IMR-90 (cell line): ENCODE measurements at regions not wholly inside any gene's neighbourhood (a gene's known extent, or its start where the extent isn't known, plus 50 kb on each side); places are given as distances from the start of the nearest gene placed in this dataset.

Experiments
- ATAC-seq: fragments of 200-7000 bp; cut with Tn5 transposase; 2 replicates; pipeline ENCODE4 v1.9.1; 2020; ENCODE audit warnings: low read depth, mild to moderate bottlenecking, moderate library complexity
- BruUV-seq: library from RNA; stranded (reverse); fragments of 400-500 nt; replicated peaks from 2 replicates; lab custom pipeline; 2021; lab: Mats Ljungman, UMichigan
- CTCF ChIA-PET: fragments of 300-600 bp; formaldehyde crosslinking; extraction: SDS; loops from one replicate; lab custom pipeline; 2021; ENCODE audit warnings: antibody characterized with exemption; lab: Yijun Ruan, JAX
- POLR2A ChIA-PET: fragments of 300-600 bp; sonication (Branson Sonifier 250); formaldehyde crosslinking; loops from one replicate; lab custom pipeline; 2022; ENCODE audit warnings: antibody characterized with exemption; ENCODE audit not compliant: unreplicated experiment; lab: Charles Lee
- DNase-seq: peaks from one replicate; pipeline ENCODE4 v3.0.0; 2013
- H2AFZ ChIP-seq: replicated peaks from 2 replicates; pipeline ENCODE3; 2013; ENCODE audit warnings: low read length, mild to moderate bottlenecking; ENCODE audit not compliant: poor library complexity
- H2AK5ac ChIP-seq: 2 replicates; pipeline ENCODE4 v1.6.1; 2013; ENCODE audit warnings: low read depth, low read length, inconsistent platforms
- H2AK9ac ChIP-seq: replicated peaks from 2 replicates; pipeline ENCODE3; 2013; ENCODE audit warnings: mild to moderate bottlenecking, low read depth, low read length, moderate library complexity; ENCODE audit not compliant: poor library complexity
- H2BK120ac ChIP-seq: 2 replicates; pipeline ENCODE4 v1.6.1; 2013; ENCODE audit warnings: low read depth, low read length, inconsistent platforms
- H2BK15ac ChIP-seq: 3 replicates; pipeline ENCODE4 v1.6.1; 2013; ENCODE audit warnings: low read depth, low read length, inconsistent platforms
- H2BK20ac ChIP-seq: 2 replicates; pipeline ENCODE4 v1.6.1; 2013; ENCODE audit warnings: low read depth, mild to moderate bottlenecking, inconsistent platforms, low read length, moderate library complexity
- H2BK5ac ChIP-seq: 2 replicates; pipeline ENCODE4 v1.6.1; 2013; ENCODE audit warnings: mild to moderate bottlenecking, low read depth, low read length, inconsistent platforms; ENCODE audit not compliant: poor library complexity, severe bottlenecking
- H3K14ac ChIP-seq: replicated peaks from 2 replicates; pipeline ENCODE4 v1.6.1; 2013; ENCODE audit warnings: low read depth, low read length, inconsistent platforms
- H3K18ac ChIP-seq: 2 replicates; pipeline ENCODE4 v1.6.1; 2013; ENCODE audit warnings: low read depth, low read length, control low read depth
- H3K23ac ChIP-seq: 2 replicates; pipeline ENCODE4 v1.6.1; 2013; ENCODE audit warnings: low read depth, low read length, inconsistent platforms
- H3K27ac ChIP-seq: 2 replicates; pipeline ENCODE4 v1.5.1; 2013; ENCODE audit warnings: mild to moderate bottlenecking, control low read depth, low read length; ENCODE audit not compliant: insufficient read depth
- H3K27me3 ChIP-seq: 2 replicates; pipeline ENCODE4 v1.6.1; 2013; ENCODE audit warnings: low read length; ENCODE audit not compliant: control insufficient read depth, insufficient read depth
- H3K36me3 ChIP-seq: 2 replicates; pipeline ENCODE4 v1.6.1; 2013; ENCODE audit warnings: low read length, mixed read lengths; ENCODE audit not compliant: control insufficient read depth, insufficient read depth
- H3K4ac ChIP-seq: 2 replicates; pipeline ENCODE4 v1.6.1; 2013; ENCODE audit warnings: low read depth, low read length, inconsistent platforms
- H3K4me1 ChIP-seq: 2 replicates; pipeline ENCODE4 v1.6.1; 2013; ENCODE audit warnings: low read length, mixed read lengths; ENCODE audit not compliant: control insufficient read depth, insufficient read depth
- H3K4me2 ChIP-seq: 2 replicates; pipeline ENCODE4 v1.6.1; 2013; ENCODE audit warnings: low read depth, mild to moderate bottlenecking, control low read depth, low read length, moderate library complexity
- H3K4me3 ChIP-seq: 2 replicates; pipeline ENCODE4 v1.5.1; 2013; ENCODE audit warnings: low read depth, mild to moderate bottlenecking, control low read depth, low read length, moderate library complexity; ENCODE audit not compliant: insufficient read depth
- H3K56ac ChIP-seq: 2 replicates; pipeline ENCODE4 v1.6.1; 2013; ENCODE audit warnings: low read length, inconsistent platforms; ENCODE audit not compliant: insufficient read depth; ENCODE audit errors: extremely low read depth
- H3K79me1 ChIP-seq, 2 experiments: 2 replicates each; pipeline ENCODE4 v1.6.1; 2013; ENCODE audit warnings: low read length in 2 of 2, inconsistent platforms in 1 of 2, low read depth in 1 of 2
- H3K9ac ChIP-seq: 2 replicates; pipeline ENCODE4 v1.6.1; 2013; ENCODE audit warnings: low read depth, low read length, control low read depth
- H3K9me1 ChIP-seq: 2 replicates; pipeline ENCODE4 v1.6.1; 2013; ENCODE audit warnings: low read length, inconsistent platforms; ENCODE audit not compliant: insufficient read depth
- H3K9me3 ChIP-seq: 2 replicates; pipeline ENCODE4 v1.6.1; 2013; ENCODE audit warnings: low read length; ENCODE audit not compliant: control insufficient read depth, insufficient read depth
- H4K20me1 ChIP-seq: 2 replicates; pipeline ENCODE4 v1.6.1; 2013; ENCODE audit warnings: low read length, inconsistent platforms; ENCODE audit not compliant: insufficient read depth
- H4K5ac ChIP-seq: 2 replicates; pipeline ENCODE4 v1.6.1; 2013; ENCODE audit warnings: mild to moderate bottlenecking, low read depth, low read length, control low read depth
- H4K8ac ChIP-seq, 2 experiments: 2 replicates each; pipeline ENCODE4 v1.6.1; 2013; ENCODE audit warnings: low read depth in 2 of 2, low read length in 2 of 2, control low read depth in 1 of 2, inconsistent platforms in 1 of 2
- H4K91ac ChIP-seq: 2 replicates; pipeline ENCODE4 v1.6.1; 2013; ENCODE audit warnings: low read depth, low read length, inconsistent platforms; ENCODE audit not compliant: insufficient read depth
- CHD1 ChIP-seq: IDR thresholded peaks from 2 replicates; pipeline ENCODE4 v1.6.1; 2012; ENCODE audit warnings: low read depth, low read length, improper control_type of control experiment
- MAFK ChIP-seq: IDR thresholded peaks from 2 replicates; pipeline ENCODE4 v1.6.1; 2012; ENCODE audit warnings: low read depth, low read length, improper control_type of control experiment
- MAZ ChIP-seq: IDR thresholded peaks from 2 replicates; pipeline ENCODE4 v1.6.1; 2012; ENCODE audit warnings: low read depth, mild to moderate bottlenecking, low read length, improper control_type of control experiment, moderate library complexity, borderline replicate concordance
- MXI1 ChIP-seq: IDR thresholded peaks from 2 replicates; pipeline ENCODE4 v1.6.1; 2012; ENCODE audit warnings: low read depth, mild to moderate bottlenecking, low read length, moderate library complexity, borderline replicate concordance
- NFE2L2 ChIP-seq: fragments of 150-350 bp; IDR thresholded peaks from 2 replicates; pipeline ENCODE4 v1.6.1; 2016; ENCODE audit warnings: low read depth, mild to moderate bottlenecking, low read length
- POLR2A ChIP-seq: IDR thresholded peaks from 2 replicates; pipeline ENCODE4 v1.6.1; 2012; ENCODE audit warnings: mild to moderate bottlenecking, low read depth, low read length
- RCOR1 ChIP-seq: IDR thresholded peaks from 2 replicates; pipeline ENCODE4 v1.6.1; 2012; ENCODE audit warnings: mild to moderate bottlenecking, low read length, improper control_type of control experiment; ENCODE audit not compliant: insufficient replicate concordance
- WGBS, 2 experiments: methylation state at CpG; one replicate each; pipeline versions ENCODE4 v1.1.5 to v1.1.7; 2013; ENCODE audit warnings: missing lambda C conversion rate in 2 of 2; ENCODE audit not compliant: insufficient read length in 1 of 2; ENCODE audit errors: extremely low coverage in 2 of 2; 5-methylcytosine and 5-hydroxymethylcytosine counted together
- dilution Hi-C: fragments of 300-500 bp; cut with HindIII; formaldehyde crosslinking; loops from one replicate; pipeline ENCODE4 v1.14.3; 2018; ENCODE audit warnings: low sequenced_read_pairs; ENCODE audit not compliant: unreplicated experiment
- in situ Hi-C: fragments of 300-500 bp; cut with MboI; formaldehyde crosslinking; loops from 3 replicates; pipeline ENCODE4 v1.14.3; 2019; ENCODE audit warnings: low sequenced_read_pairs, inconsistent platforms, mixed read lengths
- intact Hi-C: fragments of 100-400 bp; cut with micrococcal nuclease; formaldehyde crosslinking; loops from 2 replicates; pipeline ENCODE4 v1.10.0; 2022
- TF ChIP-seq, protein P1 (sequence below): conservative IDR thresholded peaks from 2 replicates; pipeline ENCODE4 v1.5.1; 2012; ENCODE audit warnings: mild to moderate bottlenecking, low read depth, low read length, improper control_type of control experiment
- TF ChIP-seq, protein P2 (sequence below): fragments of 150-350 bp; IDR thresholded peaks from 2 replicates; pipeline ENCODE4 v1.6.1; 2017; ENCODE audit warnings: mild to moderate bottlenecking, antibody characterized with exemption, low read length, low read depth

GRCh38 chr9:71620331-71620730 lies 148.0 kb downstream of the CEMIP2 start:
- Histone ChIP-seq H2AFZ (no peak overlapping the region), H4K20me1 (no peaks in the 10 kb centered on the region), H2AK9ac (no peak overlapping the region), H3K27me3 (no peaks in the 10 kb centered on the region; the same call in none of the 2 replicates), H3K4me1 (no peaks in the 10 kb centered on the region), H4K8ac (no peak overlapping the region), H3K18ac (no peak overlapping the region), H3K27ac (no peak overlapping the region), H2BK15ac (no peak overlapping the region), H2BK5ac (no peak overlapping the region), H3K79me1 (no peaks in the 10 kb centered on the region), H3K9me1 (no peaks in the 10 kb centered on the region), H3K9me3 (no peaks in the 10 kb centered on the region), H3K23ac (no peak overlapping the region), H3K14ac (no peak overlapping the region), H2AK5ac (no peak overlapping the region), H3K4ac (no peak overlapping the region), H3K56ac (no peak overlapping the region), H4K5ac (no peak overlapping the region), H3K36me3 (no peaks in the 10 kb centered on the region), H3K4me3 (no peak overlapping the region), H2BK120ac (no peak overlapping the region), H3K4me2 (no peak overlapping the region), H3K9ac (no peak overlapping the region), H4K91ac (no peak overlapping the region), H2BK20ac (no peak overlapping the region)
- TF ChIP-seq, protein P1, sequence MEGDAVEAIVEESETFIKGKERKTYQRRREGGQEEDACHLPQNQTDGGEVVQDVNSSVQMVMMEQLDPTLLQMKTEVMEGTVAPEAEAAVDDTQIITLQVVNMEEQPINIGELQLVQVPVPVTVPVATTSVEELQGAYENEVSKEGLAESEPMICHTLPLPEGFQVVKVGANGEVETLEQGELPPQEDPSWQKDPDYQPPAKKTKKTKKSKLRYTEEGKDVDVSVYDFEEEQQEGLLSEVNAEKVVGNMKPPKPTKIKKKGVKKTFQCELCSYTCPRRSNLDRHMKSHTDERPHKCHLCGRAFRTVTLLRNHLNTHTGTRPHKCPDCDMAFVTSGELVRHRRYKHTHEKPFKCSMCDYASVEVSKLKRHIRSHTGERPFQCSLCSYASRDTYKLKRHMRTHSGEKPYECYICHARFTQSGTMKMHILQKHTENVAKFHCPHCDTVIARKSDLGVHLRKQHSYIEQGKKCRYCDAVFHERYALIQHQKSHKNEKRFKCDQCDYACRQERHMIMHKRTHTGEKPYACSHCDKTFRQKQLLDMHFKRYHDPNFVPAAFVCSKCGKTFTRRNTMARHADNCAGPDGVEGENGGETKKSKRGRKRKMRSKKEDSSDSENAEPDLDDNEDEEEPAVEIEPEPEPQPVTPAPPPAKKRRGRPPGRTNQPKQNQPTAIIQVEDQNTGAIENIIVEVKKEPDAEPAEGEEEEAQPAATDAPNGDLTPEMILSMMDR, result no peak
- TF ChIP-seq, protein P2, sequence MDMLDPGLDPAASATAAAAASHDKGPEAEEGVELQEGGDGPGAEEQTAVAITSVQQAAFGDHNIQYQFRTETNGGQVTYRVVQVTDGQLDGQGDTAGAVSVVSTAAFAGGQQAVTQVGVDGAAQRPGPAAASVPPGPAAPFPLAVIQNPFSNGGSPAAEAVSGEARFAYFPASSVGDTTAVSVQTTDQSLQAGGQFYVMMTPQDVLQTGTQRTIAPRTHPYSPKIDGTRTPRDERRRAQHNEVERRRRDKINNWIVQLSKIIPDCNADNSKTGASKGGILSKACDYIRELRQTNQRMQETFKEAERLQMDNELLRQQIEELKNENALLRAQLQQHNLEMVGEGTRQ, result no peak
- TF ChIP-seq MXI1 (no peak), NFE2L2 (no peak), CHD1 (no peak), POLR2A (no peak), RCOR1 (no peak), MAFK (no peak), MAZ (no peak)
- dilution Hi-C loops, result no loop called here
- no peak for DNase-seq
- in situ Hi-C loops, result no loop called here
- ATAC-seq, result no peak
- intact Hi-C loops, result no loop called here
- CTCF ChIA-PET, result no interaction called here
- no CpG with 5 or more reads among the region's 2 CpGs for WGBS, 2 experiments
- BruUV-seq, result no TSS peak
- POLR2A ChIA-PET, result no interaction called here
